ENCODE measurements at regions not wholly inside any gene's neighbourhood (a gene's known extent, or its start where the extent isn't known, plus 50 kb on each side); places are given as distances from the start of the nearest gene placed in this dataset.
"Not testable (repeated sequence)": the region's sequence is repeated elsewhere in the genome, so short reads cannot be mapped to it uniquely, and the experiment has no call there.

DNA sequence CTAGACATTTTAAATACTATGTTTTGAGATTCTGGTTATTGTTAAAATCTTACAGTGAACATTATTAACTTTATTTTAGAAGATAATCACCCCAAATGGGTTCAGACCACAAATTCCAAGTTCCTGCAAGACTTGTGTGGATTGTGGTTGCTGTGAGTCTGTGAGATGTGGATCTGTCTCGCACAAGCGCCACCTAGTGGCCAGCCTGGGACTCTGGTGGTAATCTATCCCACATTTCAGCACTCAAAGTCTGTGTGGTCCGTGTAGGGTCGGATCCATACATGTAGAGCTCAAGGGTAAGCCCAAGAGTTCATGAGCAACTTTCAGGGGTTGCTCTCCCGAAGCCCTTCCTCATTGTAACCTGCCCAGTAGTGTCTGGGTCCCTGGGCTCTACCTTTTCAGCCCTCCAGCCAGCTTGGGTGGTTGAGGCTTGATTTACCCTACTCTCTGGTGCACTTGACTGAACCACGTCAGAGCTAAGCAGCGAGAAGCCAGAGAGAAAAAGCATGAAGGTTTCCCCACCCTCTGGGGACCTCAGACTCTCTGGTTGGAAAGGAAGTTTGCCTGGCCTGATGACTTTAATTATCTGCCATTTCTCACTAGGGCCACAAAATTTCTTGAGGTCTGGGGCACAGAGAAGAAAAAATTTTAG, 129.2 kb downstream of the ARHGAP11B start:
- peak in 2 of 7 experiments; percentile 27 to 33 for TF ChIP-seq CTCF (IDR thresholded peaks at IDR 0.05)
- WGBS, 5 donors = 5 to 20% (median 13%) methylated on average over 3 to 4 of the region's 7 CpGs; no CpG with 5 or more reads in 2 of the 5 donors
- peak in 1 of 2 donors; percentile 72 for DNase-seq
- H3K4me1 ChIP-seq; H3K27ac ChIP-seq; H3K4me3 ChIP-seq; H3K36me3 ChIP-seq; H3K27me3 ChIP-seq; H3K9me3 ChIP-seq; intact Hi-C loops (cut with DNase I; ENCODE audit: low total_unique reads): not testable (repeated sequence)

DNA sequence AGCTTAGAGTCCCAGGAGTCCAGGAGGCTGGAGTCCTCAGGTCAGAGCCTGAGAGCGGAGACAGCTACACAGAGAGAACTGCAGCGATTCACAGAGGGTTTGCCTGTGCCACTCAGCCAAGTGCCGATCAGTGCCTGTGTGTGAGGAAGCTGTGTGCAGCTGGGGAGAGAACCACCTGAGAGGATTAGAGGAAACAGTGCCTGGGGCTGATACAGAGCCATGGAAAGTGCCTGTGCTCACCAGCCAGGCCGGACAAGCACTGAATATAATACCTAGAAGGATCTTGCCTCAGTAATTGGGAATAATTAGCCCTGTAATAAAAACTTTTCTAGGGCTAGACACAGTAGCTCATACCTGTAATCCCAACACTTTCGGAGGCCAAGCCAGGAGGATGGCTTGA, 134.7 kb downstream of the ARHGAP11B start:
- DNase-seq; intact Hi-C loops (cut with DNase I; ENCODE audit: low total_unique reads); H3K36me3 ChIP-seq; H3K9me3 ChIP-seq; H3K27me3 ChIP-seq; H3K4me1 ChIP-seq; H3K27ac ChIP-seq; H3K4me3 ChIP-seq: not testable (repeated sequence)
- WGBS, 5 donors = 79 to 96% (median 95%) methylated on average over 5 of the region's 5 CpGs

GRCh38 chr15:30761365-30761764, 135.4 kb downstream of the ARHGAP11B start:
- H3K4me3 ChIP-seq; H3K36me3 ChIP-seq; intact Hi-C loops (cut with DNase I; ENCODE audit: low total_unique reads); H3K27ac ChIP-seq; H3K9me3 ChIP-seq; DNase-seq; H3K4me1 ChIP-seq; H3K27me3 ChIP-seq: not testable (repeated sequence)
- 73 to 91% (median 81%) methylated on average over 1 to 3 of the region's 4 CpGs for WGBS, 5 donors

GRCh38 chr15:30769390-30770124, 134.2 kb upstream of the FAN1 start:
- DNase-seq; H3K27ac ChIP-seq; H3K27me3 ChIP-seq; H3K4me3 ChIP-seq; H3K36me3 ChIP-seq; H3K9me3 ChIP-seq; intact Hi-C loops (cut with DNase I; ENCODE audit: low total_unique reads); H3K4me1 ChIP-seq: not testable (repeated sequence)
- 79 to 96% (median 92%) methylated on average over 11 to 12 of the region's 12 CpGs for WGBS, 5 donors

DNA sequence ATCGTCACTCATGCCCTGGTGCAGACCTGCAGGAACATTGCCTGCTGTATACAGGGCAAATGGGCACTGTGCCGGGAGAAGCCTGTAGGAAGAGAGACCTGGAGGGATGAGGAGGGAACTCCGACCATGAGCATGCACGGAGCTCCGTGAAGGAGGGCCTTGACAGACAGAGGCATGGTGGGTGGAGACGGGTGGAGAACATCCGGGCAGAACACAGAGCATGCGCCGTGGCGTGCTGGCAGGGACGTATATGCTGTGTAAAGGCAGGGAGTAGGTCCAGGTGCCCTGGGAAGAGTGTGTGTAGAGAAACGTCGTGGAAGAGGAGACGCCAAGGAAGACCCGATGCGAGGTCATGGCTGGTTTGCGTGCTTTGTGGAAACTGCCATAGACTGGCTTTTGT, 133.0 kb upstream of the FAN1 start:
- Histone ChIP-seq H3K9me3 (peaks cover 0 to 8% (median 0%) of the 10 kb centered on the region in 4 donors), H3K27me3 (no peaks in the 10 kb centered on the region), H3K4me3 (no peak overlapping the region), H3K4me1 (no peaks in the 10 kb centered on the region), H3K27ac (no peak overlapping the region), H3K36me3 (no peaks in the 10 kb centered on the region)
- TF ChIP-seq POLR2A (IDR thresholded peaks at IDR 0.05) (no peak), CTCF (IDR thresholded peaks at IDR 0.05) (no peak), POLR2AphosphoS5 (IDR thresholded peaks at IDR 0.05) (no peak), EP300 (IDR thresholded peaks at IDR 0.05) (no peak)
- DNase-seq = no peak
- intact Hi-C loops (cut with DNase I; ENCODE audit: low total_unique reads) = no loop called here
- 88 to 98% (median 96%) methylated on average over 17 of the region's 17 CpGs for WGBS, 5 donors

- Histone ChIP-seq H3K4me3 (no peak overlapping the region), H3K36me3 (no peaks in the 10 kb centered on the region), H3K9me3 (peaks cover 0 to 13% (median 0%) of the 10 kb centered on the region in 4 donors), H3K27ac (no peak overlapping the region), H3K27me3 (no peaks in the 10 kb centered on the region), H3K4me1 (no peaks in the 10 kb centered on the region)
- no peak for TF ChIP-seq POLR2AphosphoS5 (IDR thresholded peaks at IDR 0.05)
- TF ChIP-seq CTCF (IDR thresholded peaks at IDR 0.05) = no peak
- no peak for TF ChIP-seq POLR2A (IDR thresholded peaks at IDR 0.05)
- TF ChIP-seq EP300 (IDR thresholded peaks at IDR 0.05) = no peak
- DNase-seq = no peak
- intact Hi-C loops (cut with DNase I; ENCODE audit: low total_unique reads) = no loop called here
- 94 to 96% (median 95%) methylated on average over 17 of the region's 17 CpGs for WGBS, 5 donors
These were observed 120.7 kb upstream of the FAN1 start for GRCh38 chr15:30783019-30783418.

All from stomach (tissue), 8 donors.